Dedifferentiated amniotic fluid mesenchymal stem cell (primary cell): ENCODE measurements at regions not wholly inside any gene's neighbourhood (a gene's known extent, or its start where the extent isn't known, plus 50 kb on each side); places are given as distances from the start of the nearest gene placed in this dataset.

Source experiments
- DNase-seq: peaks from one replicate; pipeline ENCODE4 v3.0.0-alpha.2; 2016; ENCODE audit errors: extremely low spot score

GRCh38 chr4:12178614-12179610 is 750.2 kb upstream of the HS3ST1 start:
- DNase-seq: no peak

- DNase-seq: no peak
Observed at GRCh38 chr4:12177416-12177815, 748.7 kb upstream of the HS3ST1 start.

DNA sequence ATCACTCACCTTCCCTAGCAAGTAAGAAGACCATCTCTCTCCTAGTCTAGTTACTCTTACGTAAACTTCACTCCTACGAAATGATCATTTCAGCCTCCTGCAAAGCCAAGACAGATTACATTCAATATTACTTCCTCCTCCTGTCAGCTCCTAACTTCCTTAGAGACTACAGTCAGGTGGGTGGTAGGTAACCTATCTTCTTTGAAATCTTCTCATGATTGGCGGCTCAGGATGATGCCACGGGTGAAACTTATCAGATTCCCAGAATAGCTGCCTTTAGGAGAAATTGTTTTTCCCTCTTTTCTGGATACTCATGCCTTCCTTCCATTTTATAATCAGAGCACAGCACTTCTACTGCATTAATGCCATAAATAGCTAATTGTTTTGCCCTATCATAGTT is 744.8 kb upstream of the HS3ST1 start:
- no peak for DNase-seq

- no peak for DNase-seq
Observed at GRCh38 chr4:12172198-12172973, 743.7 kb upstream of the HS3ST1 start.

GRCh38 chr4:12170308-12170707 is 741.6 kb upstream of the HS3ST1 start:
- no peak for DNase-seq

DNA sequence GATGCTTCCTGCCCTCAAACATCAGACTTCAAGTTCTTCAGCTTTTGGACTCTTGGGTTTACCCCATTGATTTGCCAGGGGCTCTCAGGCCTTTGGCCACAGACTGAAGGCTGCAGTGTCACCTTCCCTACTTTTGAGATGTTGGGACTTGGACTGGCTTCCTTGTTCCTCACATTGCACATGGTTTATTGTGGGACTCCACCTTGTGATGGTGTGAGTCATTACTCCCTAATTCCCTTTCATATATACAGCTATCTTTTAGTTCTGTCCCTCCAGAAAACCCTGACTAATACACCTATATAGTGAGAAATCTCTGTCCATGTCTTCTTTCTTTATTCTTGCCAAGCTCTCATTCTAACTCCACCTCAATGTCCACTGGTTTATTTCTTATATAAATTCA is 736.9 kb upstream of the HS3ST1 start:
- no peak for DNase-seq

GRCh38 chr4:12146339-12146738 is 717.6 kb upstream of the HS3ST1 start:
- no peak for DNase-seq

DNA sequence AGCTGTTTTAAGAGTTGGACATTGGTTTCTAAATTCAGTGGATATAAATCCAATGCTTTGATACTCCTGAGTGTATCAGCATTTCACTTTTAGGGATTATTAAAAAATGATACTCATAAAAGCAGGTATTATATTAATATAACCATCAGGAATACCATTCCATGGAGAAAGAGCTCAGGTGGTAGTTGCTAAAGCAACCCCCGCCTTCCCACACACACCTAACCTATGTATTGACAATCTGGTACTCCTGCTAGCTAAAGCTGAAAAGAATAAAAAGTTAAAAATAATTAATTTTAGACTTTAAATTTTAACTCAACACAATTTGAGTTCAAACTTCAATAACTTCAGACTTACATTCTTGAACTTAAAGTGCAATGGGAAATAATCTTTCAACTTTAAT is 717.1 kb upstream of the HS3ST1 start:
- no peak for DNase-seq

GRCh38 chr4:12145106-12145505 is 716.4 kb upstream of the HS3ST1 start:
- DNase-seq: no peak

DNA sequence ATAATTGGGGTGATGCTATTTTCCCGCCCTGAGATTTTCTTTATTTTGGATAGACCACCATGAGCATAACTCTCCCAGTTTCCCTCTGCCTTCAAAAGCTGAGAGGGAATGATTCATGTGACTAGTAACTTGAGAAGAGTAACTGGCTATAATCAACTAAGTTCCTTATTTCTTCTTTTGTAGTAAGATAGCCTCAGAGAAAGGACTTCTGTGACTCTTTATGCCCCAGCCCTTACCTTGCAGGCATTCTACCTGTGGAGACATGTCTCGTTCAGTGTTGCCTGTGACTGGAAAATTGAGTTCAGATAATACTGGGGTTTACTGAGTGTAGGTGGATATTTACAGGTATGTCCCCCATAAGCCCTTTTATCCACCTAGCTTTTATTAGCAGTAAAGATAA is 715.4 kb upstream of the HS3ST1 start:
- no peak for DNase-seq

GRCh38 chr4:12140864-12141263 is 712.2 kb upstream of the HS3ST1 start:
- DNase-seq: no peak

- DNase-seq: no peak
Observed at GRCh38 chr4:12139296-12139695, 710.6 kb upstream of the HS3ST1 start.

DNA sequence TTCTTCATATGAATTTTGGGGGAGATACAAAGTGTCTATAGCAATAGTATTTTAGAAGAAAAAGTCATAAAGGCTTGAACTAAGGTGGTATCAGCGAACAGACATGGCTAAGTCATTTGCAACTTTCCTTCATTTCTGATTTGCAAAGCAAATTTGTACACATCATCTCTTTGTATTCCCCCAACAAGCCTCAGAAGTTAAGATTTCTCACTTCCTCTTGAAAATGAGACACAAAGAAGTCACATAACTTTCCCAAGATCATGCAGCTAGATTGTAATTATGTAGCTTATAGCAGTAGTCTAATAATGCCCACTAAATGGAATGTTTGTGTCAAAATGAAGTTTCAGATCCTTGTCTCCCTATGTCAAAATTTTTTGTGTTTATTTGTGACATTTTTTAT is 709.8 kb upstream of the HS3ST1 start:
- DNase-seq: no peak

- DNase-seq: no peak
Observed at GRCh38 chr4:12137575-12137974, 708.9 kb upstream of the HS3ST1 start.

- no peak for DNase-seq
Observed at GRCh38 chr4:12126474-12126873, 697.8 kb upstream of the HS3ST1 start.

GRCh38 chr4:12124138-12124537 is 695.4 kb upstream of the HS3ST1 start:
- no peak for DNase-seq

GRCh38 chr4:12123707-12124106 is 695.0 kb upstream of the HS3ST1 start:
- no peak for DNase-seq

DNA sequence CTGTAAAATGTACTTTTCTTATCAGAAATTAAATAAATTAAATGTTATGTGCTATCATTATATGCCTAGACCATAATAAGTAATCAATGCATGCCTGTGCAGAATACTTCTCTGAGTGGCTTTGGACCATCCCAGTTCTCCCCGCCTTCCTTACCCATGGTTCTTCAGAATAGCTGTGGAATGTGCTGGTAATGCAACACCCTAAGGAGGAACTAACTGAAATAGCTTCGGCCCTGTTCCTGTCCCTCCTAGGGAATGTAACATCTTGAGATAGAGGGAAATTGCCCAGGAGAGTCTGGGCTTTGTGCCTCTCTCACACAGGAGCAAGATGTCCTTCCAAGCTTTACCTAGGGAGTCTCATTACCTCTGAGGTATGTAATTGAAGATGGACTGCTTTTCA is 693.6 kb upstream of the HS3ST1 start:
- no peak for DNase-seq

GRCh38 chr4:12120968-12121367 is 692.3 kb upstream of the HS3ST1 start:
- no peak for DNase-seq

DNA sequence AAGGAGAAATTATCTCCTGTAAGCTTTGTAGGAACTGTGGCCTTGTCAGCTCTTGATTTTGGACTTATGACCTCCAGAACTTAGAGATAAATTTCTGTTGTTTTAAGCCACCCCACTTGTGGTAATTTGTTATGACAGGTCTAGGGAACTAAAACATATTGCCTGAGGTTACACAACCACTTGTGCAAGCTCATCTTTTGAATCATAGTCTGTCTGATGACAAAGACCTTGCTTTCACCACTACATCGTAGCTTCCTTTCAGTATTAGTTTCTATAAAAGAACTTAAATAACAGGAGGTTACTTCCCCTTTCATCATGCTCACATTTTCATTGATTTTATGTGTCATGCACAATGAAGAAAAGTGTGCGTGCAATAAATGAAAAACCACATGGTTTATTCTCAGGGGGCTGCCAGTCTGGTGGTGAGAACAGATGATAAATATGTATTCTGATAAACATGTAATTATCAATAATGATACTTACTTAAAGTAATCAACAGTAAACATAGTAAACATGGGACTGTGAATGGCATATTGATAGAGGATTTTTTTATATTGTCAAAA is 690.0 kb upstream of the HS3ST1 start:
- DNase-seq: no peak

DNA sequence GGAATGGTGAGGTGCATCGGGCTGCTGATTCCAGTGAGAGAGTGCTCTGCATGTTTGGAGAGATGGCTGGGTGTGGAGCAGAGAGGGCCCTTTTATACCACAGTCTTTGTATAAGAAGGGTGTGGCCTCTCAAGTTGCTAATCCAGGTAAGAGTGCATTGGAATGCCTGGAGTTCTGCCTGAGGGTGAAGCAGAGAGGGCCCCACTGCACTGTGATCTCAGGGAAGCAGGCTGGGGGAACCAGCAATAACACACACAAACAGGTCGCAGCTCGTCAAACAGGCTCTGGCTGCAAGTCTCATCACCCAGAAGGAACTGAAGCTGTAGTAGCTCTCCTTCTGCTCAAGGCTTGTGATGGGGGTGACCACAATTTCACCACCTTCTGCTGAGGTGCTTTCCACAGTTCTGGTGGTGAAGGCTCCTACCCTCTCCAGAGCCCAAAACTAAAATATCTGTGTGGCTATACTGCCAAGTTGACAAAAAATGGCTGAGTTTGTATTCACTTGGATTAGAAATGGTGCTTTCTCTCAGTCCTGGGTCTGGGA is 687.4 kb upstream of the HS3ST1 start:
- DNase-seq: no peak

- no peak for DNase-seq
Observed at GRCh38 chr4:12110627-12111026, 681.9 kb upstream of the HS3ST1 start.
